Liver (tissue), 8 donors: ENCODE measurements at regions not wholly inside any gene's neighbourhood (a gene's known extent, or its start where the extent isn't known, plus 50 kb on each side); places are given as distances from the start of the nearest gene placed in this dataset.

ENCODE experiments used
- DNase-seq: peaks from one replicate; pipeline ENCODE4 v3.0.0-alpha.2; 2017; ENCODE audit warnings: low spot score
- H3K27ac ChIP-seq, 2 donors: one replicate each; pipeline ENCODE4 v1.7.0; 2013; ENCODE audit warnings: inconsistent platforms in 2 of 2, low read length in 2 of 2, control low read depth in 1 of 2, low read depth in 1 of 2, mild to moderate bottlenecking in 1 of 2
- H3K27me3 ChIP-seq, 4 donors: one replicate each; pipeline versions ENCODE4 v1.6.1 to v1.7.0; 2013; ENCODE audit warnings: low read length in 3 of 4, inconsistent platforms in 1 of 4, mild to moderate bottlenecking in 1 of 4, moderate library complexity in 1 of 4; ENCODE audit not compliant: control insufficient read depth in 4 of 4, insufficient read depth in 4 of 4
- H3K36me3 ChIP-seq, 4 donors: one replicate each; pipeline versions ENCODE4 v1.6.1 to v1.7.0; 2013; ENCODE audit warnings: low read length in 3 of 4, mild to moderate bottlenecking in 3 of 4, low read depth in 1 of 4, moderate library complexity in 1 of 4; ENCODE audit not compliant: control insufficient read depth in 4 of 4, insufficient read depth in 3 of 4
- H3K4me1 ChIP-seq, 4 donors: one replicate each; pipeline versions ENCODE4 v1.6.1 to v1.7.0; 2013; ENCODE audit warnings: low read length in 3 of 4, mild to moderate bottlenecking in 3 of 4, moderate library complexity in 1 of 4; ENCODE audit not compliant: control insufficient read depth in 4 of 4, insufficient read depth in 4 of 4
- H3K4me3 ChIP-seq, 3 donors: one replicate each; pipeline versions ENCODE4 v1.6.1 to v1.7.0; 2013; ENCODE audit warnings: low read length in 3 of 3, control low read depth in 1 of 3, low read depth in 1 of 3, mild to moderate bottlenecking in 1 of 3
- H3K9ac ChIP-seq, 2 donors: one replicate each; pipeline ENCODE4 v1.7.0; 2013; ENCODE audit warnings: low read length in 2 of 2, mild to moderate bottlenecking in 2 of 2, moderate library complexity in 2 of 2, control low read depth in 1 of 2, low read depth in 1 of 2
- H3K9me3 ChIP-seq, 4 donors: one replicate each; pipeline versions ENCODE4 v1.6.1 to v1.7.0; 2013; ENCODE audit warnings: low read length in 3 of 4; ENCODE audit not compliant: control insufficient read depth in 4 of 4
- EGR1 ChIP-seq, 2 donors: IDR thresholded peaks; 2 replicates each; pipeline ENCODE4 v1.6.1; 2016 to 2018; ENCODE audit warnings: antibody characterized with exemption in 2 of 2, low read depth in 2 of 2
- FOXA2 ChIP-seq: IDR thresholded peaks from 2 replicates; pipeline ENCODE4 v1.6.1; 2016; ENCODE audit warnings: antibody characterized with exemption
- GABPA ChIP-seq, 2 donors: IDR thresholded peaks in 1 of 2; conservative IDR thresholded peaks in 1 of 2; 2 replicates each; pipeline ENCODE4 v1.6.1; 2016; ENCODE audit warnings: antibody characterized with exemption in 2 of 2, mild to moderate bottlenecking in 1 of 2, moderate library complexity in 1 of 2
- HNF4A ChIP-seq, 2 donors: conservative IDR thresholded peaks; 2 replicates each; pipeline ENCODE4 v1.6.1; 2016; ENCODE audit warnings: antibody characterized with exemption in 2 of 2, mild to moderate bottlenecking in 2 of 2
- HNF4G ChIP-seq: IDR thresholded peaks from 2 replicates; pipeline ENCODE4 v1.6.1; 2016; ENCODE audit warnings: antibody characterized with exemption
- JUND ChIP-seq, 2 donors: IDR thresholded peaks; 2 replicates each; pipeline ENCODE4 v1.6.1; 2016; ENCODE audit warnings: antibody characterized with exemption in 2 of 2
- RAD21 ChIP-seq, 2 donors: IDR thresholded peaks; 2 replicates each; pipeline ENCODE4 v1.6.1; 2016; ENCODE audit warnings: antibody characterized with exemption in 2 of 2, mild to moderate bottlenecking in 2 of 2
- RXRA ChIP-seq, 2 donors: IDR thresholded peaks; 2 replicates each; pipeline ENCODE4 v1.6.1; 2017 to 2018; ENCODE audit warnings: antibody characterized with exemption in 2 of 2, mild to moderate bottlenecking in 1 of 2
- SP1 ChIP-seq: IDR thresholded peaks from 2 replicates; pipeline ENCODE4 v1.6.1; 2018; ENCODE audit warnings: antibody characterized with exemption, mild to moderate bottlenecking
- TAF1 ChIP-seq: conservative IDR thresholded peaks from 2 replicates; pipeline ENCODE4 v1.6.1; 2016; ENCODE audit warnings: antibody characterized with exemption, mild to moderate bottlenecking
- YY1 ChIP-seq: IDR thresholded peaks from 2 replicates; pipeline ENCODE4 v1.6.1; 2016; ENCODE audit warnings: antibody characterized with exemption, mild to moderate bottlenecking
- WGBS: extraction: QIAGEN DNeasy Blood & Tissue Kit; methylation state at CpG from one replicate; pipeline ENCODE4 v1.1.7; 2013; 5-methylcytosine and 5-hydroxymethylcytosine counted together
- TF ChIP-seq, protein P1 (sequence below): IDR thresholded peaks from 2 replicates; pipeline ENCODE4 v1.6.1; 2016; ENCODE audit warnings: antibody characterized with exemption
- TF ChIP-seq, protein P2 (sequence below): fragments of 150-350 bp; IDR thresholded peaks from 2 replicates; pipeline ENCODE4 v1.5.1; 2017; ENCODE audit warnings: improper control_type of control experiment, low read depth, low read length; ENCODE audit not compliant: missing input control
- TF ChIP-seq, protein P3 (sequence below): IDR thresholded peaks from 2 replicates; pipeline ENCODE4 v1.6.1; 2016; ENCODE audit warnings: antibody characterized with exemption
- TF ChIP-seq, protein P4 (sequence below): IDR thresholded peaks from 2 replicates; pipeline ENCODE4 v1.6.1; 2016; ENCODE audit warnings: antibody characterized with exemption
- TF ChIP-seq, protein P5 (sequence below): IDR thresholded peaks from 2 replicates; pipeline ENCODE4 v1.6.1; 2016; ENCODE audit warnings: antibody characterized with exemption, mild to moderate bottlenecking
- donor health status: healthy.
- donor health status: healthy.
- donor health status: healthy.
- donor health status: healthy.
- donor health status: healthy.

DNA sequence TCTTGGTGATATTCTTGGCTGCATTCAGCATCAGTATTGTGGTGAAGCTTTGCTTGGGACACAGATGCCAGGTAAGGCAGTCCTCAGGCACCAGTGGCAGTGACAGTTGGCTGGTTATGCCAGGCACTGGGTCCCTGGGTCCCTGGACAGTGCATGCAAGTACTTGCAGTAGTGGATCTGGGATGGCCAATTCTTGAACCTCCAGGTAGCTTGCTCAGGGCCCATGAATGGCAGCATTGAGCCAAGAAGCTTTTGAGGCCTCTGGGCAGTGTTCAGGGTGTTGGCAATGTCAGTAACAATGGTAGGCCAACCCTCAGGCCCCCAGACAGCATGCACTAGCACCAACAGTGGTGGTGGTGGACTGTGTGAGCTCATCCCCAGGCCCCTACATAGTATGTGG lies 106.8 kb upstream of the ANXA10 start:
- Histone ChIP-seq H3K36me3 (no peaks in the 10 kb centered on the region), H3K9me3 (no peaks in the 10 kb centered on the region), H3K27me3 (no peaks in the 10 kb centered on the region), H3K27ac (no peak overlapping the region), H3K4me3 (no peak overlapping the region), H3K4me1 (no peaks in the 10 kb centered on the region), H3K9ac (no peak overlapping the region)
- no peak for DNase-seq
- no peak for TF ChIP-seq GABPA (IDR thresholded peaks at IDR 0.05 in 1 of 2, conservative IDR thresholded peaks at IDR 0.05 in 1 of 2)
- TF ChIP-seq HNF4A (conservative IDR thresholded peaks at IDR 0.05): no peak
- TF ChIP-seq EGR1 (IDR thresholded peaks at IDR 0.05; ENCODE audit: low read depth in 2 of 2): no peak
- TF ChIP-seq JUND (IDR thresholded peaks at IDR 0.05): no peak
- TF ChIP-seq, protein P1, sequence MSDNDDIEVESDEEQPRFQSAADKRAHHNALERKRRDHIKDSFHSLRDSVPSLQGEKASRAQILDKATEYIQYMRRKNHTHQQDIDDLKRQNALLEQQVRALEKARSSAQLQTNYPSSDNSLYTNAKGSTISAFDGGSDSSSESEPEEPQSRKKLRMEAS: no peak
- TF ChIP-seq RXRA (IDR thresholded peaks at IDR 0.05): no peak
- TF ChIP-seq, protein P2, sequence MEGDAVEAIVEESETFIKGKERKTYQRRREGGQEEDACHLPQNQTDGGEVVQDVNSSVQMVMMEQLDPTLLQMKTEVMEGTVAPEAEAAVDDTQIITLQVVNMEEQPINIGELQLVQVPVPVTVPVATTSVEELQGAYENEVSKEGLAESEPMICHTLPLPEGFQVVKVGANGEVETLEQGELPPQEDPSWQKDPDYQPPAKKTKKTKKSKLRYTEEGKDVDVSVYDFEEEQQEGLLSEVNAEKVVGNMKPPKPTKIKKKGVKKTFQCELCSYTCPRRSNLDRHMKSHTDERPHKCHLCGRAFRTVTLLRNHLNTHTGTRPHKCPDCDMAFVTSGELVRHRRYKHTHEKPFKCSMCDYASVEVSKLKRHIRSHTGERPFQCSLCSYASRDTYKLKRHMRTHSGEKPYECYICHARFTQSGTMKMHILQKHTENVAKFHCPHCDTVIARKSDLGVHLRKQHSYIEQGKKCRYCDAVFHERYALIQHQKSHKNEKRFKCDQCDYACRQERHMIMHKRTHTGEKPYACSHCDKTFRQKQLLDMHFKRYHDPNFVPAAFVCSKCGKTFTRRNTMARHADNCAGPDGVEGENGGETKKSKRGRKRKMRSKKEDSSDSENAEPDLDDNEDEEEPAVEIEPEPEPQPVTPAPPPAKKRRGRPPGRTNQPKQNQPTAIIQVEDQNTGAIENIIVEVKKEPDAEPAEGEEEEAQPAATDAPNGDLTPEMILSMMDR: no peak
- no peak for TF ChIP-seq HNF4G
- TF ChIP-seq SP1: no peak
- TF ChIP-seq, protein P3, sequence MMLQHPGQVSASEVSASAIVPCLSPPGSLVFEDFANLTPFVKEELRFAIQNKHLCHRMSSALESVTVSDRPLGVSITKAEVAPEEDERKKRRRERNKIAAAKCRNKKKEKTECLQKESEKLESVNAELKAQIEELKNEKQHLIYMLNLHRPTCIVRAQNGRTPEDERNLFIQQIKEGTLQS: no peak
- TF ChIP-seq YY1: no peak
- TF ChIP-seq, protein P4, sequence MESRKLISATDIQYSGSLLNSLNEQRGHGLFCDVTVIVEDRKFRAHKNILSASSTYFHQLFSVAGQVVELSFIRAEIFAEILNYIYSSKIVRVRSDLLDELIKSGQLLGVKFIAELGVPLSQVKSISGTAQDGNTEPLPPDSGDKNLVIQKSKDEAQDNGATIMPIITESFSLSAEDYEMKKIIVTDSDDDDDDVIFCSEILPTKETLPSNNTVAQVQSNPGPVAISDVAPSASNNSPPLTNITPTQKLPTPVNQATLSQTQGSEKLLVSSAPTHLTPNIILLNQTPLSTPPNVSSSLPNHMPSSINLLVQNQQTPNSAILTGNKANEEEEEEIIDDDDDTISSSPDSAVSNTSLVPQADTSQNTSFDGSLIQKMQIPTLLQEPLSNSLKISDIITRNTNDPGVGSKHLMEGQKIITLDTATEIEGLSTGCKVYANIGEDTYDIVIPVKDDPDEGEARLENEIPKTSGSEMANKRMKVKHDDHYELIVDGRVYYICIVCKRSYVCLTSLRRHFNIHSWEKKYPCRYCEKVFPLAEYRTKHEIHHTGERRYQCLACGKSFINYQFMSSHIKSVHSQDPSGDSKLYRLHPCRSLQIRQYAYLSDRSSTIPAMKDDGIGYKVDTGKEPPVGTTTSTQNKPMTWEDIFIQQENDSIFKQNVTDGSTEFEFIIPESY: no peak
- TF ChIP-seq, protein P5, sequence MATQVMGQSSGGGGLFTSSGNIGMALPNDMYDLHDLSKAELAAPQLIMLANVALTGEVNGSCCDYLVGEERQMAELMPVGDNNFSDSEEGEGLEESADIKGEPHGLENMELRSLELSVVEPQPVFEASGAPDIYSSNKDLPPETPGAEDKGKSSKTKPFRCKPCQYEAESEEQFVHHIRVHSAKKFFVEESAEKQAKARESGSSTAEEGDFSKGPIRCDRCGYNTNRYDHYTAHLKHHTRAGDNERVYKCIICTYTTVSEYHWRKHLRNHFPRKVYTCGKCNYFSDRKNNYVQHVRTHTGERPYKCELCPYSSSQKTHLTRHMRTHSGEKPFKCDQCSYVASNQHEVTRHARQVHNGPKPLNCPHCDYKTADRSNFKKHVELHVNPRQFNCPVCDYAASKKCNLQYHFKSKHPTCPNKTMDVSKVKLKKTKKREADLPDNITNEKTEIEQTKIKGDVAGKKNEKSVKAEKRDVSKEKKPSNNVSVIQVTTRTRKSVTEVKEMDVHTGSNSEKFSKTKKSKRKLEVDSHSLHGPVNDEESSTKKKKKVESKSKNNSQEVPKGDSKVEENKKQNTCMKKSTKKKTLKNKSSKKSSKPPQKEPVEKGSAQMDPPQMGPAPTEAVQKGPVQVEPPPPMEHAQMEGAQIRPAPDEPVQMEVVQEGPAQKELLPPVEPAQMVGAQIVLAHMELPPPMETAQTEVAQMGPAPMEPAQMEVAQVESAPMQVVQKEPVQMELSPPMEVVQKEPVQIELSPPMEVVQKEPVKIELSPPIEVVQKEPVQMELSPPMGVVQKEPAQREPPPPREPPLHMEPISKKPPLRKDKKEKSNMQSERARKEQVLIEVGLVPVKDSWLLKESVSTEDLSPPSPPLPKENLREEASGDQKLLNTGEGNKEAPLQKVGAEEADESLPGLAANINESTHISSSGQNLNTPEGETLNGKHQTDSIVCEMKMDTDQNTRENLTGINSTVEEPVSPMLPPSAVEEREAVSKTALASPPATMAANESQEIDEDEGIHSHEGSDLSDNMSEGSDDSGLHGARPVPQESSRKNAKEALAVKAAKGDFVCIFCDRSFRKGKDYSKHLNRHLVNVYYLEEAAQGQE: no peak
- TF ChIP-seq TAF1: no peak
- no peak for TF ChIP-seq RAD21 (IDR thresholded peaks at IDR 0.05)

DNA sequence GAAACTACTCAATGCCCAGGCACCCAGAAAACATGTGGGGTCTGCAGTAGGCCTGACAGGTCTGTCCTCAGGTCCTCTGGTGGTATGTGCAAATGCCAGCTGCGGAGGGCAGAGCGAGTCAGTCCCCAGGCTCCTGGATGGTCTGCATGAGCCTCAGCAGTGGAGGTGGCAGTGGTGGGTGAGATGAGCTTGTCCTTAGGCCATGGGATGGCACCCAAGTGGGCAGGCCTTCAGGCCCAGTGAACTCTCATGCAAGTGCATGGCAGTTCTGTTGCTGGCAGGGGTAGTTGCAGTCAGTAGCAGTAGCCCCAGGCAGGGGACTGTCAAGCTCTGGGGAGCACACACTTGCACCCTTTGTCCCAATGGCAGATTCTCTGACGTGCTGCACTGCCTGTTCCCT lies 106.3 kb upstream of the ANXA10 start:
- no peak overlapping the region for H3K9ac ChIP-seq
- no peaks in the 10 kb centered on the region for H3K27me3 ChIP-seq
- no peaks in the 10 kb centered on the region for H3K4me1 ChIP-seq
- H3K4me3 ChIP-seq: no peak overlapping the region
- 78% methylated on average over 3 of the region's 3 CpGs for WGBS
- DNase-seq: no peak
- H3K9me3 ChIP-seq: no peaks in the 10 kb centered on the region
- H3K27ac ChIP-seq: no peak overlapping the region
- no peaks in the 10 kb centered on the region for H3K36me3 ChIP-seq
- TF ChIP-seq HNF4G: no peak
- no peak for TF ChIP-seq SP1
- TF ChIP-seq RAD21 (IDR thresholded peaks at IDR 0.05): no peak
- no peak for TF ChIP-seq FOXA2
- no peak for TF ChIP-seq RXRA (IDR thresholded peaks at IDR 0.05)
- no peak for TF ChIP-seq GABPA (IDR thresholded peaks at IDR 0.05 in 1 of 2, conservative IDR thresholded peaks at IDR 0.05 in 1 of 2)
- no peak for TF ChIP-seq YY1
- TF ChIP-seq, protein P4: no peak
- TF ChIP-seq TAF1: no peak
- TF ChIP-seq, protein P5: no peak
- TF ChIP-seq EGR1 (IDR thresholded peaks at IDR 0.05; ENCODE audit: low read depth in 2 of 2): no peak
- TF ChIP-seq, protein P3: no peak
- TF ChIP-seq HNF4A (conservative IDR thresholded peaks at IDR 0.05): no peak
